Hematopoietic multipotent progenitor cell treated with erythropoietin and hydrocortisone succinate and interleukin-3 and kit ligand, for 4 days (in vitro differentiated cells): ENCODE measurements at regions not wholly inside any gene's neighbourhood (a gene's known extent, or its start where the extent isn't known, plus 50 kb on each side); places are given as distances from the start of the nearest gene placed in this dataset.
"Not testable (repeated sequence)": the region's sequence is repeated elsewhere in the genome, so short reads cannot be mapped to it uniquely, and the experiment has no call there.

Experiments
- DNase-seq: peaks from one replicate; pipeline ENCODE4 v3.0.0-alpha.2; 2015

- no peak for DNase-seq
Measured at GRCh38 chr19:31023038-31023437, 326.2 kb downstream of the TSHZ3 start.

GRCh38 chr19:31018936-31019335 lies 330.3 kb downstream of the TSHZ3 start:
- DNase-seq, result no peak

- DNase-seq, result peak; percentile 92
Measured at GRCh38 chr19:31015778-31016177, 333.5 kb downstream of the TSHZ3 start.

GRCh38 chr19:31014668-31015067 lies 334.6 kb downstream of the TSHZ3 start:
- DNase-seq, result no peak

GRCh38 chr19:31013384-31014020 lies 335.7 kb downstream of the TSHZ3 start:
- no peak for DNase-seq

GRCh38 chr19:31002518-31003244 lies 346.6 kb downstream of the TSHZ3 start:
- DNase-seq, result peak; percentile 8

GRCh38 chr19:31001991-31002390 lies 347.2 kb downstream of the TSHZ3 start:
- no peak for DNase-seq

GRCh38 chr19:31000913-31001312 lies 348.3 kb downstream of the TSHZ3 start:
- DNase-seq, result no peak

- DNase-seq, result no peak
Measured at GRCh38 chr19:30999726-31000125, 349.5 kb downstream of the TSHZ3 start.

- DNase-seq, result no peak
Measured at GRCh38 chr19:30997222-30997621, 352.0 kb downstream of the TSHZ3 start.

- no peak for DNase-seq
Measured at GRCh38 chr19:30978639-30979038, 370.6 kb downstream of the TSHZ3 start.

GRCh38 chr19:30969591-30969990 lies 379.6 kb downstream of the TSHZ3 start:
- DNase-seq, result no peak

GRCh38 chr19:30968841-30969399 lies 380.3 kb downstream of the TSHZ3 start:
- DNase-seq, result no peak

GRCh38 chr19:30968210-30968609 lies 381.0 kb downstream of the TSHZ3 start:
- DNase-seq, result no peak

- peak; percentile 13 for DNase-seq
Measured at GRCh38 chr19:30966486-30966885, 382.8 kb downstream of the TSHZ3 start.

- no peak for DNase-seq
Measured at GRCh38 chr19:30959011-30959410, 390.2 kb downstream of the TSHZ3 start.

GRCh38 chr19:30955112-30956104 lies 393.8 kb downstream of the TSHZ3 start:
- DNase-seq, result no peak

- DNase-seq, result not testable (repeated sequence)
Measured at GRCh38 chr19:30944276-30944932, 404.8 kb downstream of the TSHZ3 start.

- no peak for DNase-seq
Measured at GRCh38 chr19:30943101-30943843, 406.0 kb downstream of the TSHZ3 start.

- DNase-seq, result no peak
Measured at GRCh38 chr19:30942636-30943035, 406.6 kb downstream of the TSHZ3 start.

- DNase-seq, result no peak
Measured at GRCh38 chr19:30941591-30941990, 407.6 kb downstream of the TSHZ3 start.

- no peak for DNase-seq
Measured at GRCh38 chr19:30936276-30936675, 413.0 kb downstream of the TSHZ3 start.
